Inflammatory macrophage treated with lipopolysaccharide for 4 hours (primary cell): ENCODE measurements at regions not wholly inside any gene's neighbourhood (a gene's known extent, or its start where the extent isn't known, plus 50 kb on each side); places are given as distances from the start of the nearest gene placed in this dataset.

ENCODE experiments used
- DNase-seq: peaks from one replicate; pipeline ENCODE4 v3.0.0-alpha.2; 2020

DNA sequence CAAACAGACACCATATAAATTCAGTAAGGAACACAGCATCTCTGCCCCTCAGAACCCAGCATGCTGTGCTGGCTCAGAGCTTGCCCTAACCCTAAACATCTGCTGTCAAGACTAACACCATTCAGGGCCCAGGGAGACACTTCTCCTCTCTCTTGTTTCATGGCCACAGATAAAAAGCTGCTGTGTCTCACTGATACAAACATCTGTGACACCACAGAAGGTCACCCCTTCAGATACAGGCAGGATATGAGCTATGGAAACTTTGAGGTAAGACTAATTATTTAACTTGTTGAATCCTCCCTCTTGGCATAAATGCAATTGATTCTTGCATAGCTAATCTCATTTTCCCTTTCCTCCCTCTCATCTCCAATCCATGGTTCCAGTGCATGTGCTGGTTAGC lies 61.6 kb upstream of the GPR12 start:
- DNase-seq, result no peak

DNA sequence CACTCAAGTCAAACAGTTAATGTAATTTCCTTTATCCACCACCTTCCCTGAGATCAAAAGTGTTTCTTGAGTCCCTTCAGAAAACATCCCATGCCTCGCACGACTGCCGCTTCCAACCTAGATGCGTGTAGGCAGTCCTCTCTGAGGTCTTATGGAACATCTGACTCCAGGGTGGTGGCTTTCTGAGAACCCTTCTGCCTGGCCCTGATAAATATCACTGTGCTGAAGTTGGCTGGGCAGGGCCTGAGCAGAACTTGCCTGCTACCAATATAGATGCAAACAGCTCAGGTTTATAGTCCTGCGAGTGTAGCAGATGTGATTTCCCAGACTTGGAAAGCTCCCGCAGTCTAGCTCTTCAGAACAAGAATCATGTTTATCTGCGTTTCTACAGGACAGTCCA lies 61.1 kb upstream of the GPR12 start:
- no peak for DNase-seq

DNA sequence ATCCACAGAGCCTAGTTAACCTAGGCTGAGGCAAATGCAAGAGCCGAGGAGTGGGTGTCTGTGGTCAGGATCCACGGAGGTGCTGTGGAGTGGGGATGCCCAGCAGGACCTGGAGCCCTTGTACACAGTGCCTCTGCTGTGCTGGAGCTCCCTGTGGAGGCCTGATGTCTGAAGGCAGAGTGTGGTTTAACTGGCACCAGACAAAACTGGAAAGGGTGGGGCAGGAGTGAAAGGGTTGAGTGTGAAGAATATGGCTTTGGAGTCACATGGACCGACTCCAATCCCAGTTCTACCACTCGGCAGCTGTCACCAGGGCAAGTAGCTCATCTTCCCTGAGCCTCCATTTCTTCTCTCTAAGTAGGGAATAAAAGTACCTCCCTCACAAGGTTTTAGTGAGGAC lies 60.3 kb upstream of the GPR12 start:
- no peak for DNase-seq

DNA sequence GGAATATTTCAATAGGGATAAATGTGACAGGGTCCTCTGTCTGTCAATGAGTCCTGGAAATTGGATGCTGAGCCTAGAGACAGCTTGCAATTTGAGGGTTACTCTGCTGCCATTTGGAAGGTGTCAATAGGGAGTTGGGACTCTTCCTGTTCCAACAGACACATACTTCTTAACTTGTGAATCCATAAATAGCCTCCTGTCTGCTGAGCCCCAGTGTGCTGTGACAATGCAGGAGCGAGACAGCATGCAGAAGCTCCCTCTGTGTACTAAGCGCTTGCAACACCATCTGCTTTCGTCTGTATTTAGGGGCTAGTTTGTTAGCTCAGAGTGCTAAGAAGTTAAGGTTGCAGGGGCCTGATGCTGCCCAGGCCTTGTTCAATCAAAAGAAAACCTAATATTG lies 58.5 kb upstream of the GPR12 start:
- no peak for DNase-seq

DNA sequence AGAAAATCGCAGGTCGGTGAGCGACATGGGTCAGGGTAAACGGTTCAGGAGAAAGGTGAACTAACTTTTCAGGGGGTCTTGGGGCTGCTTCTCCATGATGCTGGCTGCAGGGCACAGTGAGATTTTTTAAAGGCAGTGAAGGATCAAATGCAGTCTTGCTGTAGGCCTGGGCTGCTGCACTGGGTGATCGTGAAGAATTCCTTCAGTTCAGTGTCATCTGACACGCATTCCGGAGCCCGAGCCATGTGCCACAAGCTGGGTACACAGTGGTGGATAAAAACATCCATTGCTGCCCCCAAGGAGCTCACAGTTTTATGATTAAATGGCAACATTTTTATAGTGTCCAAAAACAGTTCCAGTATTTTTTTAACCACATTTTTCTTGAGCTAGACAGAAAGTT lies 56.3 kb upstream of the GPR12 start:
- no peak for DNase-seq

DNA sequence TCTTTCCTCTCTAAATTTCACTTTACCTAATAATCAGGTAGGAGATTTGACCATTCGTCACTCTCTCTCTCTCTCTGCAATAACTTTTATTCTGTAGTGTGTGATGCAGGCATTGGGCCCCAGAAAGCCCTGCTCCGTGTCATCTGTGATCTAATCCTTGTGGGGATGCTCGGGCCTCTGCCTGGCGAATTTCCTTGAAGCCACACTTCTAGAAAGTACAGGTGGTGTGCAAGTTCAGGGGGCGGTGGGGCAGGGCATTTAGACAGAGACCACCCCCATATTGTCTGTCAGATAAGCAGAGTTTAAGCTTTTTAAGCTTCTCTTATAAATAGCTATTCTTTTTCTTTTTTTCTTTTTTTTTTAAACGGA lies 53.4 kb upstream of the GPR12 start:
- no peak for DNase-seq

DNA sequence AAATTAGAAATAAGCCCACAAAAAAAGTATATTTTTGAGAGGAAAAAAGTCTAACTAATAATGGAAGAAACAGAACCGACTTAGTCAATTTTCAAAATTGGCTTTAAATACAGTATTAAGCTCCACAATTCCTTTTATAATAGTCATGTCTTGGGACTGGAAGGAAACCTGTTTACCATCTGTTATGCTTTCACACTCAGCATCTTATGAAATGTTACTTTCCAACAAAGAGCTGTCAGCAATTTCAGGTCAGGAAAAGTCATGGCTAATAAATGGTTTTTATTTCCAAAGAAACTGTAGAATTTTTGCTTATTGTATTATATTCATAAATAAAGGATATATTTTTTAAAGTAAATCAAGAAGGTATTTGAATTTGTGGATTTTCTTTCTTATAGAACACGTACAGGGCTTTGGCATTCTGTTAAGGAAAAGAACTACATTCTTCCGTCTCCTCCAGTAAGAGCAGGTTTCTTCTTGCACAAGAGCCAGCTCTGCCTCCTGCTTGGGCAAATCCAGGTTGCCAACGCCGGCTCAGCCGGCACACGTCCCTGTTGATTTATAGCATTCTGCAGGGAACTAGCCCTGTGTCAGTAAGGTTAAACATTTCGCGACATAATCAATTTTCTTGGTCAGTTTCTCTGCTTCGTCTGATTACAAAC lies 52.9 kb upstream of the GPR12 start:
- no peak for DNase-seq

DNA sequence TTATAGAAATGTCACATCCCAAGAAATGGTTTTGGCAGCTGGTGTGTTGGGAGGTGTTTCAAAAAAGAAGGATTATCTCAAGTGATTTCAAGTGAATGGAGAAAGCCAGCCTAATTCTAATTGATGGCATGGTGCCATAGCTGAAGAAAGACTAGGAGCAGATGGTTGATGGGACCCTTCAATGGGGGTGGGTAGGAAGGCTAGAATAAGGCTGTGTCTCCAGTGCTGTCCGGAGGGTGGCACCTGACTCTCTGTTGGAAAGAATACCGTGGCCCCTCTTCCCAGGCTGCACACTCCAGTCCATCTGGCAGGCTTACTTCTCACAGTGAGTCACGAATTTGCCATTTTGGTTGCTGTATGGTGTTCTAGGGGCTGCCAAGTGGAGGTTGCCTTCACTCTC lies 51.0 kb upstream of the GPR12 start:
- no peak for DNase-seq
